Activated naive CD8-positive, alpha-beta T cell treated with anti-CD3 and anti-CD28 coated beads, Interleukin-2, amount 10 ng/mL, durations not matched to agents 7 days and 5 days (primary cell): ENCODE measurements at regions not wholly inside any gene's neighbourhood (a gene's known extent, or its start where the extent isn't known, plus 50 kb on each side); places are given as distances from the start of the nearest gene placed in this dataset.

Source experiments
- ATAC-seq: fragments of 150-1000 bp; cut with Tn5 transposase; one replicate; pipeline ENCODE4 v1.10.0; 2021; ENCODE audit warnings: low read depth, moderate library complexity
- POLR2A ChIA-PET: fragments of 350-600 bp; sonication (Branson Sonifier 250); formaldehyde crosslinking; loops from one replicate; lab custom pipeline; 2021; ENCODE audit warnings: antibody characterized with exemption; lab: Charles Lee
- DNase-seq: peaks from one replicate; pipeline ENCODE4 v3.0.0; 2021
- H3K27ac Mint-ChIP-seq: one replicate; pipeline ENCODE4 v1.8.0; 2022; ENCODE audit warnings: mild to moderate bottlenecking, mixed read lengths
- H3K27me3 Mint-ChIP-seq: one replicate; pipeline ENCODE4 v1.8.0; 2022; ENCODE audit warnings: mild to moderate bottlenecking, moderate library complexity, mixed read lengths
- H3K36me3 Mint-ChIP-seq: one replicate; pipeline ENCODE4 v1.8.0; 2021; ENCODE audit warnings: mild to moderate bottlenecking, mixed read lengths
- H3K4me1 Mint-ChIP-seq: one replicate; pipeline ENCODE4 v1.8.0; 2021; ENCODE audit warnings: mixed read lengths
- H3K4me3 Mint-ChIP-seq: one replicate; pipeline ENCODE4 v1.8.0; 2022; ENCODE audit warnings: mild to moderate bottlenecking, moderate library complexity, mixed read lengths
- H3K9me3 Mint-ChIP-seq: one replicate; pipeline ENCODE4 v1.8.0; 2021; ENCODE audit warnings: mixed read lengths

GRCh38 chr10:123579675-123580074 lies 86.5 kb upstream of the GPR26 start:
- DNase-seq (no peak), ATAC-seq (no peak)
- POLR2A ChIA-PET: no interaction called here
- no peaks in the 10 kb centered on the region for H3K4me1 Mint-ChIP-seq
- H3K27ac Mint-ChIP-seq: no peak overlapping the region
- peaks cover 25% of the 10 kb centered on the region for H3K27me3 Mint-ChIP-seq
- H3K9me3 Mint-ChIP-seq: no peaks in the 10 kb centered on the region
- no peaks in the 10 kb centered on the region for H3K36me3 Mint-ChIP-seq
- no peak overlapping the region for H3K4me3 Mint-ChIP-seq

- POLR2A ChIA-PET: no interaction called here
- Mint-ChIP-seq H3K27me3 (peaks cover 30% of the 10 kb centered on the region), H3K9me3 (no peaks in the 10 kb centered on the region), H3K4me1 (no peaks in the 10 kb centered on the region), H3K27ac (no peak overlapping the region), H3K36me3 (no peaks in the 10 kb centered on the region), H3K4me3 (no peak overlapping the region)
- no peak for ATAC-seq
- no peak for DNase-seq
Observed at GRCh38 chr10:123580426-123580825, 85.7 kb upstream of the GPR26 start.

GRCh38 chr10:123581656-123582055 lies 84.5 kb upstream of the GPR26 start:
- no peaks in the 10 kb centered on the region for H3K9me3 Mint-ChIP-seq
- no peaks in the 10 kb centered on the region for H3K4me1 Mint-ChIP-seq
- no peak for DNase-seq
- H3K27ac Mint-ChIP-seq: no peak overlapping the region
- POLR2A ChIA-PET: no interaction called here
- ATAC-seq: no peak
- H3K27me3 Mint-ChIP-seq: peaks cover 30% of the 10 kb centered on the region
- H3K36me3 Mint-ChIP-seq: no peaks in the 10 kb centered on the region
- no peak overlapping the region for H3K4me3 Mint-ChIP-seq

GRCh38 chr10:123582084-123582989 lies 83.8 kb upstream of the GPR26 start:
- Mint-ChIP-seq H3K4me1 (no peaks in the 10 kb centered on the region), H3K4me3 (no peak overlapping the region), H3K27ac (no peak overlapping the region), H3K36me3 (no peaks in the 10 kb centered on the region), H3K9me3 (no peaks in the 10 kb centered on the region), H3K27me3 (peaks cover 30% of the 10 kb centered on the region)
- POLR2A ChIA-PET: no interaction called here
- peak; percentile 63 for ATAC-seq
- peak; percentile 72 for DNase-seq

- Mint-ChIP-seq H3K27ac (no peak overlapping the region), H3K4me1 (no peaks in the 10 kb centered on the region), H3K27me3 (peaks cover 30% of the 10 kb centered on the region), H3K4me3 (no peak overlapping the region), H3K36me3 (no peaks in the 10 kb centered on the region), H3K9me3 (no peaks in the 10 kb centered on the region)
- peak; percentile 45 for DNase-seq
- ATAC-seq: no peak
- POLR2A ChIA-PET: no interaction called here
Observed at GRCh38 chr10:123583639-123584418, 82.3 kb upstream of the GPR26 start.

- no peaks in the 10 kb centered on the region for H3K36me3 Mint-ChIP-seq
- POLR2A ChIA-PET: no interaction called here
- H3K27me3 Mint-ChIP-seq: peaks cover 28% of the 10 kb centered on the region
- H3K4me3 Mint-ChIP-seq: no peak overlapping the region
- no peaks in the 10 kb centered on the region for H3K9me3 Mint-ChIP-seq
- H3K27ac Mint-ChIP-seq: no peak overlapping the region
- DNase-seq (no peak), ATAC-seq (no peak)
- H3K4me1 Mint-ChIP-seq: no peaks in the 10 kb centered on the region
Observed at GRCh38 chr10:123584419-123584775, 81.8 kb upstream of the GPR26 start.

GRCh38 chr10:123585477-123586445 lies 80.4 kb upstream of the GPR26 start:
- POLR2A ChIA-PET: no interaction called here
- DNase-seq (no peak), ATAC-seq (no peak)
- H3K27me3 Mint-ChIP-seq: peaks cover 34% of the 10 kb centered on the region
- no peak overlapping the region for H3K4me3 Mint-ChIP-seq
- H3K27ac Mint-ChIP-seq: no peak overlapping the region
- no peaks in the 10 kb centered on the region for H3K9me3 Mint-ChIP-seq
- H3K4me1 Mint-ChIP-seq: no peaks in the 10 kb centered on the region
- no peaks in the 10 kb centered on the region for H3K36me3 Mint-ChIP-seq

- no peak for DNase-seq
- peaks cover 38% of the 10 kb centered on the region for H3K27me3 Mint-ChIP-seq
- ATAC-seq: no peak
- POLR2A ChIA-PET: no interaction called here
- no peak overlapping the region for H3K4me3 Mint-ChIP-seq
- no peaks in the 10 kb centered on the region for H3K4me1 Mint-ChIP-seq
- no peak overlapping the region for H3K27ac Mint-ChIP-seq
- H3K36me3 Mint-ChIP-seq: no peaks in the 10 kb centered on the region
- no peaks in the 10 kb centered on the region for H3K9me3 Mint-ChIP-seq
Observed at GRCh38 chr10:123587110-123587509, 79.0 kb upstream of the GPR26 start.

- ATAC-seq (no peak), DNase-seq (no peak)
- Mint-ChIP-seq H3K36me3 (no peaks in the 10 kb centered on the region), H3K9me3 (no peaks in the 10 kb centered on the region), H3K27me3 (peaks cover 30% of the 10 kb centered on the region), H3K27ac (no peak overlapping the region), H3K4me1 (no peaks in the 10 kb centered on the region), H3K4me3 (no peak overlapping the region)
- POLR2A ChIA-PET: no interaction called here
Observed at GRCh38 chr10:123588386-123588914, 77.7 kb upstream of the GPR26 start.

GRCh38 chr10:123595661-123596060 lies 70.5 kb upstream of the GPR26 start:
- Mint-ChIP-seq H3K27me3 (peaks cover 9% of the 10 kb centered on the region), H3K9me3 (no peaks in the 10 kb centered on the region), H3K4me3 (no peak overlapping the region), H3K36me3 (no peaks in the 10 kb centered on the region), H3K27ac (no peak overlapping the region), H3K4me1 (no peaks in the 10 kb centered on the region)
- DNase-seq (no peak), ATAC-seq (no peak)
- POLR2A ChIA-PET: no interaction called here

GRCh38 chr10:123597676-123598075 lies 68.5 kb upstream of the GPR26 start:
- Mint-ChIP-seq H3K9me3 (no peaks in the 10 kb centered on the region), H3K36me3 (no peaks in the 10 kb centered on the region), H3K4me3 (no peak overlapping the region), H3K27ac (no peak overlapping the region), H3K4me1 (no peaks in the 10 kb centered on the region), H3K27me3 (no peaks in the 10 kb centered on the region)
- no peak for DNase-seq
- POLR2A ChIA-PET: no interaction called here
- ATAC-seq: no peak

GRCh38 chr10:123599366-123599849 lies 66.7 kb upstream of the GPR26 start:
- no peaks in the 10 kb centered on the region for H3K4me1 Mint-ChIP-seq
- H3K27me3 Mint-ChIP-seq: no peaks in the 10 kb centered on the region
- H3K36me3 Mint-ChIP-seq: no peaks in the 10 kb centered on the region
- H3K9me3 Mint-ChIP-seq: no peaks in the 10 kb centered on the region
- POLR2A ChIA-PET: no interaction called here
- DNase-seq (no peak), ATAC-seq (no peak)
- H3K27ac Mint-ChIP-seq: no peak overlapping the region
- H3K4me3 Mint-ChIP-seq: no peak overlapping the region

- POLR2A ChIA-PET: no interaction called here
Observed at GRCh38 chr10:123600177-123600576, 66.0 kb upstream of the GPR26 start.

More at GRCh38 chr10:123600177-123600576, 66.0 kb upstream of the GPR26 start:
- no peak for DNase-seq
- Mint-ChIP-seq H3K36me3 (no peaks in the 10 kb centered on the region), H3K4me1 (no peaks in the 10 kb centered on the region), H3K4me3 (no peak overlapping the region), H3K27me3 (no peaks in the 10 kb centered on the region), H3K27ac (no peak overlapping the region), H3K9me3 (no peaks in the 10 kb centered on the region)
- ATAC-seq: no peak
